GM18505 (cell line): ENCODE measurements at regions not wholly inside any gene's neighbourhood (a gene's known extent, or its start where the extent isn't known, plus 50 kb on each side); places are given as distances from the start of the nearest gene placed in this dataset.
"Not testable (repeated sequence)": the region's sequence is repeated elsewhere in the genome, so short reads cannot be mapped to it uniquely, and the experiment has no call there.

ENCODE experiments used
- ATAC-seq: cut with Tn5 transposase; IDR thresholded peaks from one replicate; pipeline ENCODE4 v1.9.1; 2021; ENCODE audit not compliant: unreplicated experiment
- POLR2A ChIP-seq: IDR thresholded peaks from 4 replicates; pipeline ENCODE4 v1.6.1; 2011; ENCODE audit warnings: borderline replicate concordance; ENCODE audit not compliant: insufficient read depth, insufficient read length; ENCODE audit errors: extremely low read depth

DNA sequence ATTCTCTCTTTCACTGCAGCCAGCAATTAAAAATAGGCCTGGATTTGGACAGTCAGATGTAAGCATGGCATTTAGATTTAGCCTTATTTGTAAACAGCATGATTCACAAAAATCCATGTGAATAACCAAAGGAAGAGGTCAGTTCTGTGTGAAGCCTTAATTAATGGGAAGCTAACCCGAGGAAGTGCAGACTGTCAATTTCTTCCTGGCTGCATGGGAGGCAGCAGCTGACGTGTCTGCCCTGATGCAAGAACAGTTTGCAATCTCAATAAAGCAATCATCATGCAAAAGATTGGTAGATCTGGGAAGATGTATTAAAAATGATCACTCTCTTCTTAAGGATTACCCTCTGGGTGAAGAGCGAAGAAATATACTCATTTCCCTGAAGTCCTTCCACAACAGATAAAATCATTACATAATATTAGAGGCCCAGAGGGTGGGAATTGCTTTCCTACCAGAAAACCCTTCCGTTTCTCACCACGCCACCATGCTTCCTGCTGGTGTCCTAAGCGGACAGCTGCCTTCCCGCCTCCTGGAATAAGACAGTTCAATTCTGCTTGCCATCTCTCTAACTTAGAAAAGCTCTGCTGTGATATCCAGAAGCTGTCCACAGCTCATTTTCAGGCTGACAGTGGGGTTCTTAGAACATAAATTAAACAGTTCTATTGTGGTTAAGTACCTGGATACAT, 526.7 kb upstream of the NRP1 start:
- ATAC-seq: no peak
- no peak for TF ChIP-seq POLR2A

DNA sequence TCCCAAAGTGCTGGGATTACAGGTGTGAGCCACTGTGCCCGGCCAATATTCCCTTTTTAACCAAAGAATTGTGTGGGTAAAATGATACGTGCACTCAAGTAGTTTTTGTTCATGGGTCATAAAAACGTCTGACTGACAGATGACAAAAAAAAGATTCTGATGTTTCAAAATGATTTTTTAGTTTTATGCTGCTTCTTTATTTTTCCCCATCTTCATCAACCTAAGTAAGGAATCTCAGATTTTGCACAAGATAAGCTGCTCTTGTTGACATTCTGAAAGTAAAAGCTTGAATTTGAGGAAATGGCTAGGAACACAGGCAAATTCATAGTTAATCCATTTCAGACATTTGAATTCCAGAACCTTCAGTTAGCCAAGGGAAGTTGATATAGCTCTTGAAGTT, 526.1 kb upstream of the NRP1 start:
- no peak for TF ChIP-seq POLR2A
- no peak for ATAC-seq

DNA sequence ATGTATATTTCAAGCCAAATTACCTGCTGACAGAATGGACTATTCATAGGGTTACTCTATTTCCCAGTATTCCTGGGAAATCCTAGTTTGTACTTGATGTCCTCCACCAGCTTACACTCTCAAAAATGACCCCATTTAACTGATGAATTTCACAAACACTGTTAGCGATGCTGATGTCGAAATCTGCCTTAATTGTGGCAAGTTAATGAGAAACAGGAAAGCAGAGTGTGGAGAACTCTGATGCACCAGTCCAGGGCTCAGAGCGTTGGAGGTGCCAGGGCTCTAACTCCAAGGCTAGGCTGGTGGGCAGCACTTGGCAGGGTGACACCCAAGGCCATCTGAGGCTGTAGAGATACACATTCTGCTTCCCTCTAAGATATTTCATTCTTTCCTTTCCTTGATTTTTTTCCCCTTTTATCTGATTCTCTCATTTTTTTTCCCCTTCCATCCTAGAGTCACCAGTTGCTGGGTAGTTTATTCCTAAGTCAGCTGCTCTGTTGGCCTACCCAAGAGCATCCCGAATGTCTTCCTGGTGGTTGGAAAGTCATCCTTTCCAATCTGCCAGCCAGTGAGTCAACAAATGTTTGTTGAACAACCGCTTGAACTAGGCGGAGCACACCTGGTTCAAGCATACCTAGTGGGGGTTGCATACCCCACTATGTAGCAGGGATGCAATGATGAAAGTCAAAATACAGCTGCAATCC, 525.0 kb upstream of the NRP1 start:
- no peak for TF ChIP-seq POLR2A
- ATAC-seq: no peak

DNA sequence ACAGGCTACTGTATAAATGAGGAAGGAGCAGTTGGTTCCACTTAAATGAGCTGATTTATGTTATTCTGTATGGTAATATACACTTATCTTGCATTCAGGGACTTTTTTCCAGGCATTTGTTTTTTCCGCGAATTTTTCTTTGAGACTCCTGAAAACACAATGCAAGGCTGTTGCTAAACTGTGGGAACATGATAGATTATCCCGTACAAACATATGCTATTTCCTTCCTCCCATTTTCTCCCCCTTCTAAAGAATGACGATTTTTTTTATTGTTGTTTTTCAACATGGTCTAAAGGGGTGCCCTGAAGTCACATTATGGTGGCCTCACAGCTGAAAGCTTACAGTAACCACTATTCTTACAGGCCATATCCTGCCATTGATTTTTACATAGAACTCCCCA, 523.9 kb upstream of the NRP1 start:
- no peak for ATAC-seq
- TF ChIP-seq POLR2A: no peak

DNA sequence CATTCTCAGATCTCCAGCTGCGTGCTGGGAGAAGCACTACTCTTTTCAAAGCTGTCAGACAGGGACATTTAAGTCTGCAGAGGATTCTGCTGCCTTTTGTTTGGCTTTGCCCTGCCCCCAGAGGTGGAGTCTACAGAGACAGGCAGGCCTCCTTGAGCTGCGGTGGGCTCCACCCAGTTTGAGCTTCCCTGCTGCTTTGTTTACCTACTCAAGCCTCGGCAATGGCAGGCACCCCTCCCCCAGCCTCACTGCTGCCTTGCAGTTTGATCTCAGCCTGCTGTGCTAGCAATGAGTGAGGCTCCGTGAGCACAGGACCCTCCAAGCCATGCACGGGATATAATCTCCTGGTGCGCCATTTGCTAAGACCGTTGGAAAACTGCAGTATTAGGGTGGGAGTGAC, 518.8 kb upstream of the NRP1 start:
- not testable (repeated sequence) for ATAC-seq

DNA sequence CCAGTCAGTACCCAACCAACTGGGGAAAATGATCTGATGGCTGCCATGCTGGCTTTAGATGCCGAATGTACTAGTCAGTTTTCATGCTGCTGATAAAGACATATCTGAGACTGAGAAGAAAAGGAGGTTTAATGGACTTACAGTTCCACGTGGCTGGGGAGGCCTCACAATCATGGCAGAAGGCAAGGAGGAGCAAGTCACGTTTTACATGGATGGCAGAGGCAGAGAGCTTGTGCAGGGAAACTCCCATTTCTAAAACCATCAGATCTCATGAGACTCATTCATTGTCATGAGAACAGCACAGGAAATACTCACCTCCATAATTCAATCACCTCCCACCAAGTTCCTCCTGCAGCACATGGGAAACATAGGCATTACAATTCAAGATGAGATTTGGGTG, 508.9 kb upstream of the NRP1 start:
- no peak for ATAC-seq
- TF ChIP-seq POLR2A: no peak

DNA sequence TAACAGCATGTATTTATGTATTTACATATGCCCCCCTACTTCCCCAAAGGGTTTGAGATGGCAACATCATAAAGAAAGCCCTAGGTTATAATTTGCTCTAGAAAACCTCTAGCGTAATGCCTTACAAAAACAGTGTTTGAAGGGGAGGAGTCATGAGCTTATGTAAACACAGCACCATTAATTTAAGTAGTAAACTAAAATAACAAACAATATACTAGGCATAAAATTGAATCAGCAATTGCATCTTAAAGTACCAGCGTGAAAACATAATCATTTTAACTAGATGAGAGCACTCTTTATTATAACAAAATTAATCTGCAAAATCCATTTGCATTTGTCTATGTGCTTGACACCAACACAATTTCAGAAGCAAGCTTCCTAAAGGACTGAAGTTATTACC, 507.2 kb upstream of the NRP1 start:
- no peak for ATAC-seq
- TF ChIP-seq POLR2A: no peak

DNA sequence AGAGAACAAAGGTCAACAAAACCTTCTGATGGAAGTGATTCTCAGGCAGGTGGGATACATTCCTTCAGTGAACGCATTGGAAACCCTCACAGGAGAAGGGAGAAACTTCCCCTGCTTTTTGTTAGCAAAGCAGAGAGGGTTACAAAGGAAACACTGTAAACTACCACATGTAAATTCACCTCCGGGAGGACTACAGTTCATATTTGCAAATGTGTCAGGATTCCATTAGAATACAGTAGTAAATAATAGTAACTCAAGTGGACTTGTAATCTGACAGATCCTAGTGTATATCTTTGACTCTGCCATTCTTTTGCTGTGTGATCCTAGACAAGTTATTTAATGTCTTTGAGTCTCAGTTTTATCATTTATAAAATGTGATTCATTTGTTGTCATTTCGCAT, 504.3 kb upstream of the NRP1 start:
- ATAC-seq: no peak
- no peak for TF ChIP-seq POLR2A

DNA sequence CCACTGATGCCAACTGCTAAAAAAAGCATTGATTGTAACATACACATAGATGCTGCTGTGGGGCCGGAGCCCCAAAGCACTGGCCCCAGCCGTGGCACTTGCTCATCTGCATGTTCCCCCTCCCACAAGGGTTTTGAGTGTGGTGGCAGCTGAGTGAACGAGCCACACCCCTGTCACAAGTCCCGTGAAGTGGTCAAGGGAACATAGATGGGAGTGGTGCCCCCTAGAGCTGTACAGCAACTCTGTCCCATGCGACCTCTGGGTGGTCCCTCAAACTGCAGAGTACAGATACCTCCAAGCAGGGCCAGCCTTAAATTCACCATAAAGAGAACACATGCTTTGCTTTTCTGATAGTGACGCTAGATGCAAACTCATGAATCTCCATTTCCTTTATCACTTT, 503.3 kb upstream of the NRP1 start:
- TF ChIP-seq POLR2A: no peak
- ATAC-seq: no peak

DNA sequence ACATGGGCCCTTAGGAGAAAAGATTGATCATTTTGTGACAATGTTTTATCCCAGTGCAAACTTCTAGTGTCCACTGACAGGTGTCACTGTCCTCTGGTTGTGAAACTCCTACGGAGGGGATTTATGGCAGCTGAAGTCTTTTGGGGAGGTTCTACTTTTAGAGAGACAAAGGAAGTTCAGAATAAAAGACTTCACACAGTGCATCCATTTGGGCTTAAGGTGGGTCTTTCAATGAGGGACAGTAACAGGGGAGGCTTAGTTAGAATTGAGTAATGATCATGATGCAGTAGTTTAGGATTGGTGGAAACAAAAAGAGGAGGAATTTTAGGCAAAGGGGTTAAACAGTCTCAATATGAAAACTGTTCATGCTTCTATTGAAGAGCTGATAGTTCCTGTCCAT, 501.1 kb upstream of the NRP1 start:
- no peak for ATAC-seq

DNA sequence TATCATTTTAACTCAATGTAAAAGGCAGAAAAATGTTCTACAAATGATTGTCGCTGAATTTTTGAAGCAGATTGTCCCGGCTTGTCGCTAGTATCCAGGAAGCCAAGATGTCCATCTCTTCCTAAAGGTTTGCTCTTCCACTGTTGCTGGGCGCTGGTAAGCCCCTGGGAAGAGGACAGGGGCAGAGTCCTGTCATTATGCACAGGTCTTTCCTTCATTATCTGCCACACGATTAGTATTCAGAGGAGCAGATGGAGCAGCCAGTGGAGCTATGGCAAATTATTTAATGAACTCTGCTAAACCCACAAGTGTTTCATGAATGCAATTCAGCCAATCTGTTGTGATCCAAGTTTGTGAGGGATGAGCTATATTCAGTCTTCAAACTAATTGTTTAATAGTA, 499.1 kb upstream of the NRP1 start:
- ATAC-seq: no peak
- no peak for TF ChIP-seq POLR2A

More for the DNA sequence above, 501.1 kb upstream of the NRP1 start:
- no peak for TF ChIP-seq POLR2A

DNA sequence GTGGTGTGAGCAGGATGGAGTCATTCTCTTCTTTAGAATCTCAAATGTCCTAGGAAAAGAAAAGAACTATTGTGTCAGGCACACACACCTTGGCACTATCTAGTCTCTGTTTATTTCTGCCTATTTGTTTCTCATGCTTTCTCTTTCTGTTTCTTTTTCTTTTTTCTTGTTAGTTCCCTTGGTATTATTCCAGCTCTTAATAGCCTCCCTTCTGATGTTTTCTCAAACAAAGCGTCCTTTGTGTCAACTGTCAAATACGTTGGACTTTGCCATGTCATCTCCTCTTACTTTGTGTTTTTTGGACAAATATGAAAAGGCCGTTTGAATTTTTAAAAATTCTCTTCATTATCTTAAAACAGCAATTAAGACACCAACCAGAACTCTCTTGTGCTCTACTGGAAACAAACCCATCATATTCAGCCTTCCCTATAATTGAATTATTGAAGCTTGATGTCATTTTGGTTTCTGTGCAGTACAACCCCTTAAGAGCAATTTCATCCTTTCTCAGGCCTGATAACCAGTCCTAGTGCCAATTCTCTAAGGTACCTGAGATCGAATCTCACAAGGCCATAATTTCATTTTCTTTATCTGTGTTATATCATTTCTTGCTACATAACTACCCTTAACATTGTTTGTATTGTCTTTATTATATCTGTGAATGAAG, 497.8 kb upstream of the NRP1 start:
- TF ChIP-seq POLR2A: no peak
- no peak for ATAC-seq

DNA sequence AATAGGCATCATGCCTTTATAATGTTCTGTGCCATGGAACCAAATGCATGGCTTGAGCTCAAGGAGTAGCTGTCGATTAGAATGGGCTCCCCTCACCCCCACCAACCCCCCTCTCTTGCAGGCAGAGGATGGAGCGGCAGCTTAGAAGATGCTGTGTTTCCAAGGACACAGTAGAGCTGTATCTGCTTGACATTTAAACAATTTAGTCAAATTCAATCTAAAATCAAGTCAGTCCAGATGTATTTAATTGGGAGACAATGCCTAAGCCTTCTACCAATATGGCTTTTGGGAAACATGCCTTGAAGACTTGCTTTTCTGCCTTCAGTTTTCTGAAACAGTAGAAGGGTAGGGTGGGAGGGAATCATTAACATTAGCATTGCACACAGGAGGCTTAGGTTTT, 497.1 kb upstream of the NRP1 start:
- no peak for TF ChIP-seq POLR2A
- ATAC-seq: no peak

DNA sequence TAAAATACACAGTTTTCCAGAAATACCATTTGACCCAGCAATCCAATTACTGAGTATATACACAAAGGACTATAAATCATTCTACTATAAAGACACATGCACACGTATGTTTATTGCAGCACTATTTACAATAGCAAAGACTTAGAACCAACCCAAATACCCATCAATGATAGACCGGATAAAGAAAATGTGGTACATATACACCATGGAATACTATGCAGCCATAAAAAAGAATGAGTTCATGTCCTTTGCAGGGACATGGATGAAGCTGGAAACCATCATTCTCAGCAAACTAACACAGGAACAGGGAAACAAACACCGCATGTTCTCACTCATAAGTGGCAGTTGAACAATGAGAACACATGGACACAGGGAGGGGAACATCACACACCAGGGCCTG, 495.4 kb upstream of the NRP1 start:
- ATAC-seq: not testable (repeated sequence)
